Hippocampal formation (tissue), 2 donors: ENCODE measurements at regions not wholly inside any gene's neighbourhood (a gene's known extent, or its start where the extent isn't known, plus 50 kb on each side); places are given as distances from the start of the nearest gene placed in this dataset.
"Not testable (repeated sequence)": the region's sequence is repeated elsewhere in the genome, so short reads cannot be mapped to it uniquely, and the experiment has no call there.

ENCODE experiments used
- DNase-seq, 2 donors: peaks; one replicate each; lab custom pipeline; 2025; lab: John Stamatoyannopoulos, UW

- DNase-seq = no peak
These were observed 330.8 kb upstream of the KLF3 start for GRCh38 chr4:38333219-38333618.

GRCh38 chr4:38334791-38335190 lies 329.2 kb upstream of the KLF3 start:
- DNase-seq = no peak

GRCh38 chr4:38338939-38339338 lies 325.1 kb upstream of the KLF3 start:
- DNase-seq = not testable (repeated sequence)

GRCh38 chr4:38343608-38344007 lies 320.4 kb upstream of the KLF3 start:
- DNase-seq = no peak

GRCh38 chr4:38344929-38345328 lies 319.1 kb upstream of the KLF3 start:
- no peak for DNase-seq

- no peak for DNase-seq
These were observed 316.7 kb upstream of the KLF3 start for GRCh38 chr4:38347251-38347650.

- no peak for DNase-seq
These were observed 309.6 kb upstream of the KLF3 start for GRCh38 chr4:38354421-38354820.

- no peak for DNase-seq
These were observed 309.1 kb upstream of the KLF3 start for GRCh38 chr4:38354872-38355271.

- DNase-seq = no peak
These were observed 307.3 kb upstream of the KLF3 start for GRCh38 chr4:38356686-38357085.

GRCh38 chr4:38357546-38357945 lies 306.5 kb upstream of the KLF3 start:
- DNase-seq = no peak

- no peak for DNase-seq
These were observed 304.9 kb upstream of the KLF3 start for GRCh38 chr4:38359113-38359512.

GRCh38 chr4:38360201-38360600 lies 303.8 kb upstream of the KLF3 start:
- peak in 1 of 2 donors; percentile 3 for DNase-seq

- DNase-seq = no peak
These were observed 299.5 kb upstream of the KLF3 start for GRCh38 chr4:38364383-38364963.

- no peak for DNase-seq
These were observed 298.7 kb upstream of the KLF3 start for GRCh38 chr4:38365261-38365660.

- no peak for DNase-seq
These were observed 298.2 kb upstream of the KLF3 start for GRCh38 chr4:38365748-38366310.

- no peak for DNase-seq
These were observed 297.5 kb upstream of the KLF3 start for GRCh38 chr4:38366456-38366855.

GRCh38 chr4:38366997-38367396 lies 297.0 kb upstream of the KLF3 start:
- no peak for DNase-seq

GRCh38 chr4:38367642-38368174 lies 296.3 kb upstream of the KLF3 start:
- no peak for DNase-seq

- no peak for DNase-seq
These were observed 295.4 kb upstream of the KLF3 start for GRCh38 chr4:38368613-38369012.

GRCh38 chr4:38371391-38371851 lies 292.6 kb upstream of the KLF3 start:
- DNase-seq = no peak

GRCh38 chr4:38373375-38373774 lies 290.6 kb upstream of the KLF3 start:
- DNase-seq = no peak

GRCh38 chr4:38377195-38377594 lies 286.8 kb upstream of the KLF3 start:
- no peak for DNase-seq

GRCh38 chr4:38378478-38378877 lies 285.5 kb upstream of the KLF3 start:
- no peak for DNase-seq

- DNase-seq = no peak
These were observed 282.2 kb upstream of the KLF3 start for GRCh38 chr4:38381788-38382187.
